T-helper 2 cell treated with Interferon-gamma antibody and Interleukin-4, amounts not matched to agents 5 μg/mL and 100 μg/mL, for 36 hours (primary cell): ENCODE measurements at regions not wholly inside any gene's neighbourhood (a gene's known extent, or its start where the extent isn't known, plus 50 kb on each side); places are given as distances from the start of the nearest gene placed in this dataset.

ENCODE experiments used
- DNase-seq: peaks from one replicate; pipeline ENCODE4 v3.0.0; 2021; ENCODE audit warnings: low spot score
- H3K27ac Mint-ChIP-seq: one replicate; pipeline ENCODE4 v1.8.0; 2021; ENCODE audit warnings: mild to moderate bottlenecking, mixed read lengths
- H3K27me3 Mint-ChIP-seq: one replicate; pipeline ENCODE4 v1.8.0; 2021; ENCODE audit warnings: low read depth, mixed read lengths
- H3K36me3 Mint-ChIP-seq: one replicate; pipeline ENCODE4 v1.8.0; 2021; ENCODE audit warnings: low read depth, mixed read lengths
- H3K4me1 Mint-ChIP-seq: one replicate; pipeline ENCODE4 v1.8.0; 2021; ENCODE audit warnings: low read depth, mixed read lengths
- H3K4me3 Mint-ChIP-seq: one replicate; pipeline ENCODE4 v1.8.0; 2022; ENCODE audit warnings: mild to moderate bottlenecking, moderate library complexity, mixed read lengths
- H3K9me3 Mint-ChIP-seq: one replicate; pipeline ENCODE4 v1.8.0; 2021; ENCODE audit warnings: mixed read lengths

DNA sequence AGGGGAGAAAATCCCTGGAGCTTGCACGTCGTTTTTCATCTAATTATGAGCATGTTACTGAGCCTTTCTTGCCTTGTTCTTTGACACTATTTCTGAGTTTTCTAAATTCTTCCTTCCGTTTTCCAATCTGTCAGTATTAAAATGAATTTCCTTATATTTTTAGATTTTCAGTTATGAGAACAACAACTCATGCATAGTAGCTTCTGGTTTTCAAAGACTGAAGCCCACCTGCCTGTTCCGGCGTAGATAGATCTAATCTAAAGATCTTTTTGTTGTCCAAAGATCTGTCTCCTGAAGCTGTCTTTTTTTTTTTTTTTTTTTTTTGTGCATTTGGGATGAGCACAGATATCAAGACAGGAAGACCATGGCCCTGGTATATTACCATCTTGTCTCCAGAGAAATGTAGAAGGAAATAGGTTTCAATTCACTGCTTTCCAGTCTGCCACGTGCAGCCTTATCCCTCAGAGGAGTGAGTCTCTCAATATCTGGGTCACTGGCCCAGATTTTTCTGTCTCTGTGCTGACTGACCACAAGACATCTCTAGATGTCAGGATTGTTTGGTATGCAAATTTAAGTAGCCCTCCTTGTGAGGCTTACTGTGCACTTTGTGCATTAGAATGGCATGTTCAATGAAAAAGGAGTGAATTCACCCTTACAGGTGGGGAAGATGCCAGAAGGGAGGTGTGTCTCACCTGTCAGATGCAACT lies 222.3 kb upstream of the TMC3 start:
- no peak overlapping the region for H3K4me3 Mint-ChIP-seq
- H3K27ac Mint-ChIP-seq, result no peak overlapping the region
- DNase-seq, result no peak
- H3K9me3 Mint-ChIP-seq, result peaks cover 13% of the 10 kb centered on the region
- H3K36me3 Mint-ChIP-seq, result no peaks in the 10 kb centered on the region
- no peaks in the 10 kb centered on the region for H3K4me1 Mint-ChIP-seq
- no peaks in the 10 kb centered on the region for H3K27me3 Mint-ChIP-seq

DNA sequence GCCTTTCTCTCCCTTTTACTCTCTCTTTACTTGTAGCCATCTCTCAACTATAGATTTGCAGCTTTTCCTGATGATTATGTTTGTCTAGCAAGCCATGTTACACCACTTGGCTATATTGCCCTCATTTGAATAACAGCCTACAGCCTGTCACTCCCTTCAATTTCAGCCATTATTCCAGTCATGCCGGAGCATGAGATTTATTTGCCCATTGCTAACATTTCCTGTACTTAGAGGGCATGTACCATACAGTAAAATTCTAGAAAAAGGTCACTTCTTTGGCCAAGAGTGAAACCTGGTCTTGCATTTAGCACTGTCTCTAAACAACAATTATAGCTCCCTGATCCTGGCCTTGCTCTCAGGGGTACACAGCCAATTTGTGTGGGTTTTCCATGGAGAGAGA lies 221.7 kb upstream of the TMC3 start:
- Mint-ChIP-seq H3K27ac (no peak overlapping the region), H3K27me3 (no peaks in the 10 kb centered on the region), H3K4me3 (no peak overlapping the region), H3K36me3 (no peaks in the 10 kb centered on the region), H3K9me3 (peaks cover 11% of the 10 kb centered on the region), H3K4me1 (no peaks in the 10 kb centered on the region)
- no peak for DNase-seq

DNA sequence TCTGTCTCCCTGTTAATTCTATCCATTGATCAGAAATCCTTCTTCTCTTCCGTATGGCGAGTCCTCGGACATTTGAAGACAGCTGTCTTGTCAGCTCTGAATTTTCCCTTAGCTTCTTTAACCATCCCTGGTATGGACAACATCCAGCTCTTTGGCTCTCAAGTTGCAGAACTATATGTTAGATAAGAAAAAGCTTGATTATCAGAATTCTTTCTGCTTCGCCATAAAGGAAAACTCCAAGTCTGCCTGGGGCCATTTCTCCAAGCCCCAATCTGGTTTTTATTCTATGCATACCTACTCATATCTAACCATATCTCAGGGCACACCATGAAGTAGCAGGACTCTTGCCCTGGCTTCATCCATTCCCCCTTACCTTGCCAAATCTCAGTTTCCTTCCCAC lies 215.7 kb upstream of the TMC3 start:
- Mint-ChIP-seq H3K4me1 (no peaks in the 10 kb centered on the region), H3K27me3 (no peaks in the 10 kb centered on the region), H3K36me3 (no peaks in the 10 kb centered on the region), H3K4me3 (no peak overlapping the region), H3K9me3 (no peaks in the 10 kb centered on the region), H3K27ac (no peak overlapping the region)
- no peak for DNase-seq

DNA sequence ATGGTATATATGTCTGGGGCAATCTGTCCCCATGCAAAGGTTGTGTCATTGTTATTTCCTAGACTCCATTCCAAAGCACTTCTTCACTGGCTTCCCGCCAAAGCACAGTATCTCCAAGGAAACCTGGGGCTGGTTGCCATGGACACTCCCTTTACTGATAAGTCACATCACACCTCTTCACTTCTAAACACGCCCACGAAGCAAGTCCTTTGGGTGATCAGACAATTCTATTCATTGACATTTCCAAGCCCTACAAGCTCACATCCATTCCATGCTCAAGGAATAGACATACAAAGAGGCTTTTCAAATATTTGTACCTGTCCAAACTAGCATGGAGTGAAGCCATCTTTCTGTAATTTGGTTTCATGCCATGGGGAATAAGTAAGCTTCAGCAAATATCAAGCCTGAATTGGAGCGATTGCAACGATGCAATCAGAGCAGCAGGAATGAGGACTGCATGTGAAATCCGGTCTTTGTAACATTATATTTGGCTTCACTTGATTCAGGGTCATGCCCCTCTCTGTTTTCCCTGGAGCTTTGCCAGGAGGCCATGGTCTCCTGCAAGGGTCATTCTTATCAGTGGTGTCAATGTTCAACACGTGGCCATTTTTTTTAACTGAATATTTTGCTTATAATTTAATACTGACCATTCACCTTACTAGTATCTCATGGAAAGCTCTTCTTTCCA lies 201.6 kb upstream of the TMC3 start:
- no peak for DNase-seq
- Mint-ChIP-seq H3K27me3 (peaks cover 11% of the 10 kb centered on the region), H3K27ac (no peak overlapping the region), H3K36me3 (no peaks in the 10 kb centered on the region), H3K4me1 (peaks cover 4% of the 10 kb centered on the region), H3K4me3 (no peak overlapping the region), H3K9me3 (no peaks in the 10 kb centered on the region)

DNA sequence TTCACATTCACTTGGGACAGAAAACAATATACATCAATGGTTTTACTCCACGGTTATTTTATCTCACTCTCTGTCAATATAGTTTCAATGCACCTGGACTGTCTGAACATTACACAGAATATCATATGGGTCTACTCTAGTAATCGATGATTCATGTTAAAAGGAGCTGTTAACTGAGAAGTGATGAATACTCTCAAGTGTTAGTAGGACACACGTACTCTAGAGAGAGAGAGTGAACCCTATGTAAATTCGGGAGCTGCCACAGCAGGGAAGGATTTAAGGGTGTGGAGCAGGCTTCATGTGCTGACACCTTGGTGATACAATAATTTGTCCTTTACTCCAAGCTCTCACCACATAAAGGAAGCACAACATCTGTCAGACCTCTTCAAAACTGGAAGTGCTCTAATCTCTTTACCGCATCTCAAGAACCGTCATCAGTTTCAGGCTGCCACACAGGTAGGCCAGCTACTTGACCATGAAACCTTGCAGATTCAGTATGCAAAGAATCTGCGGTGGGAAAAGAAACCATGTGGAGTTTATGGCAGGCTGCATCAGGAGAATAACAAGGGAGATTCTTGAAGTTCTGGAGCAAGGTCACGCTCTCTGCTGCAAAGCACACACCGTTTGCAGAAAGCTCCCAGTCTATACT lies 199.2 kb upstream of the TMC3 start:
- Mint-ChIP-seq H3K4me3 (no peak overlapping the region), H3K4me1 (peaks cover 4% of the 10 kb centered on the region), H3K9me3 (no peaks in the 10 kb centered on the region), H3K36me3 (no peaks in the 10 kb centered on the region), H3K27ac (no peak overlapping the region), H3K27me3 (peaks cover 17% of the 10 kb centered on the region)
- DNase-seq, result no peak

DNA sequence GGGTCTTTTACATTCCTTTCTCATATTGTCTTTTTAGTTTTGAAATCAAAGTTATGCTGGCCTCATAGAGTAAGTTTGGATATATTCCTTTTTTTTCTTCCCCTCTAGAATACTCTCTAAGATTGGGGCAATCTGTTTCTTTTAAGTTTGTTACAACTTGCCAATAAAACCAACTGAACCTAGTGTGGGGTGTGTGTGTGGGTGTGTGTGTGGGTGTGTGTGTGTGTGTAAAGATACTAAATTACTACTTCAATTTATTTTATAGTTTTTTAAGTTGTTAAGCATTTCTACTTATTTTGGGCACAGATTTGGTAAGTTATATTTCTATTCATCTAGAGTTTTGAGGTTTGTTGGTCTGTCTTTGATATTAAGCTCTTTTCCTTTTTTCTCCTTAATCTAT lies 198.2 kb upstream of the TMC3 start:
- H3K27me3 Mint-ChIP-seq, result peaks cover 22% of the 10 kb centered on the region
- H3K27ac Mint-ChIP-seq, result no peak overlapping the region
- H3K36me3 Mint-ChIP-seq, result no peaks in the 10 kb centered on the region
- H3K9me3 Mint-ChIP-seq, result no peaks in the 10 kb centered on the region
- DNase-seq, result no peak
- H3K4me3 Mint-ChIP-seq, result no peak overlapping the region
- peaks cover 4% of the 10 kb centered on the region for H3K4me1 Mint-ChIP-seq

DNA sequence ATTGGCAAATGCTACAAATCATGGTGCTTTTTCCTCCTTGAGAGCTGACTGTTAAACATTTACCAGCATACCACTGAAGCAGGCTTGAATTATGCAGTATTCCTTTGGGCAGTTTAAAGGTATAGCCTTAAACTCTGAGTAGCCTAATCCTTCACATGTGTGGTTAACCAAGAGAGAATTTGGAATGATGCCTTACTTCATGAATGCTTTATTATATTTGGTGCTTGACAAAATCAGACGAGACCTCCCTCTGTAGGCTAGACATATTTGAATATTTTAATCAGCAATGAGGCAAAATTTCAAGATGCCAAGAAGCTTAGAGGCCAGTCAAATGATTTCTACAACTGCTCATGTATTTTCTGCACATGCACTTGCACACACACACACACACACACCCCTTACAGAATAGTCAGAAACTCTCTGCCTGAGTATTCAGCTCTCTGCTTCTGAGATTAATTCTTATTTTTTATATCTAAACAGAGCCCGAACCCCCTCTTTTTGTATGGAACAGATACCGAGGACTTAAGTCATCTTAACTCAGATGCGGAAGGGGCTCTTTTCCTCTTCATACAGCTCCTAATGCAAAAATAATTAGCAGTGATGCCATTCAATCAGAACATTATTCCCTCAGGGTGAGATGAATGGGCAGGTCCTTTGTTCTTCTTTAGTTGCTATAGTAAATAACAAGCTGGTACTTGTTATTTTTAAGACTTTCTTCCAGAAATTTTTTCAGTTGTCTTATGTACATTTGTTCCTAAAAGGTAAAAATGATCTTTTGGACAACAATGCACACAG lies 195.5 kb upstream of the TMC3 start:
- no peak for DNase-seq
- no peaks in the 10 kb centered on the region for H3K36me3 Mint-ChIP-seq
- peaks cover 27% of the 10 kb centered on the region for H3K27me3 Mint-ChIP-seq
- H3K9me3 Mint-ChIP-seq, result no peaks in the 10 kb centered on the region
- H3K4me1 Mint-ChIP-seq, result peaks cover 4% of the 10 kb centered on the region
- H3K4me3 Mint-ChIP-seq, result no peak overlapping the region
- H3K27ac Mint-ChIP-seq, result no peak overlapping the region

DNA sequence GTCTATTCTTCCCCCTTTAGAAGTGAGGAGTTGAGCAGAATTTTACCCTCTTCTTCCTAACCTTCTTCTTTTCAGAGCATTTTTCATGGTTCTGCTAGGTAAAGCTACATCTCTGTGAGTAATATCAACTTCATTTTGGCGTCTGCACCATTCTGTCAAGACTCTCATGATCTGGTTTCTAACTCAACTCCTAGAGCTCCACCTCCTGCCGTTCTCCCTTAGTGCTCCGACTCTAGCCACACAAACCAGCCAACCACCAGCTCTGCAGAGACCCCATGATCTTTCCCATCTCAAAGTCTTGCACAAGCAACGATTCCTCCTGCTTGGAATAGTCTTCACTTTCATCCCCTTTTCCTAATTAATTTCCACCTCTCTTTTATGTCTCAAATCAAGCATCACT lies 193.9 kb upstream of the TMC3 start:
- no peaks in the 10 kb centered on the region for H3K4me1 Mint-ChIP-seq
- H3K27ac Mint-ChIP-seq, result no peak overlapping the region
- no peak for DNase-seq
- no peak overlapping the region for H3K4me3 Mint-ChIP-seq
- H3K36me3 Mint-ChIP-seq, result no peaks in the 10 kb centered on the region
- H3K27me3 Mint-ChIP-seq, result peaks cover 27% of the 10 kb centered on the region
- no peaks in the 10 kb centered on the region for H3K9me3 Mint-ChIP-seq

DNA sequence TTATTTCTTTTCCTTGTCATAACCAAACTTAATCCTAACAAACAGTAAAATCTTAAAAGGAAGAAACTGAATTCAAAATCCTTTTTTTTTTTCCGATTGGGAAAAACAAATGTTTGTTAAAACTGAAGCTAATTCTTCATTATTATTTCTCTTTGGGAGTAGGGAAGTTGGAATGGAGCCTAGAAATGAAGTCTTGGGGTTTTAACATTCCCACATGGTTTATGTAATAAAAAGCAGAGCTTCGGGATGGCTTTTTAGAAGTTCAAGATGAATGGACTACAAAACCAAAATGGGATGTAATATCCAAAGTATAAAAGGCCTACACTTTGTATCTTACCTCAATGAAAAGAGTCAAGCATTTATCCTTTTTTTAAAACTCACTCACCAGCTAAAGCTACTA lies 189.0 kb upstream of the TMC3 start:
- Mint-ChIP-seq H3K9me3 (no peaks in the 10 kb centered on the region), H3K4me3 (no peak overlapping the region), H3K36me3 (no peaks in the 10 kb centered on the region), H3K27ac (no peak overlapping the region), H3K4me1 (no peaks in the 10 kb centered on the region), H3K27me3 (peaks cover 9% of the 10 kb centered on the region)
- no peak for DNase-seq

DNA sequence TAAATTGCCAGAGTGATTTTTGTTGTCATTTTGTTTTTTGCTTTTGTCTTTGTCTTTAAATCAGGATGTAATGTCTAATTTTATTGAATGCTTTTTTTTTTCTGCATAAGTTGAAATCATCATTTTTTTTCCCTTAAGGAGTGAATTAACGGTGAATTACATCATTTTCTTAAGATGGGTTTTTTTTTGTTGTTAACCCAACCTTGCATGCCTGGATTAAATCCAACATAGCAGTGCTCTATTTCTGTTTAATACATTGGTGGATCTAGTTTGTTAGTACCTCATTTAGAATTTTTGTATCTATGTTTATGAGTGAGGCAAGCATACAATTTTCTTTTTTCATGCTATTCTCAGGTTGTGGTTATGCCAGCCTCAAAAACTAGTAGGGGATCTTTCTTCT lies 186.4 kb upstream of the TMC3 start:
- Mint-ChIP-seq H3K9me3 (no peaks in the 10 kb centered on the region), H3K4me3 (no peak overlapping the region), H3K36me3 (no peaks in the 10 kb centered on the region), H3K27ac (no peak overlapping the region), H3K4me1 (no peaks in the 10 kb centered on the region), H3K27me3 (peaks cover 5% of the 10 kb centered on the region)
- DNase-seq, result no peak

DNA sequence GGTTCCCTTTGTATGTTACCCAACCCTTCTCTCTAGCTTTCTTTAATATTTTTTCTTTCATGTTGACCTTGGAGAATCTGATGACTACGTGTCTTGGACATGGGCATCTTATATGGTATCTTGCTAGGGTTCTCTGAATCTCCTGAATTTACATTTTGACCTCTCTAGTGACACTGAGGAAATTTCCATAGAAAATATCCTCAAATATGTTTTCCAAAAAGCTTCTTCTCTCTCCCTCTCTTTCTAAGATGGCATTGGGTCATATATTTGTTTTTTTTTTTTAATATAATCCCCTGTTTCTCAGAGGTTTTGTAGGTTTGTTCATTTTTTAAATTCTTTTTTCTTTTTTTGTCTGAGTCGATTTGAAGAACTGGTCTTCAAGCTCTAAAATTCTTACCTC lies 184.0 kb upstream of the TMC3 start:
- H3K36me3 Mint-ChIP-seq, result no peaks in the 10 kb centered on the region
- no peaks in the 10 kb centered on the region for H3K9me3 Mint-ChIP-seq
- no peaks in the 10 kb centered on the region for H3K4me1 Mint-ChIP-seq
- no peak overlapping the region for H3K4me3 Mint-ChIP-seq
- no peak overlapping the region for H3K27ac Mint-ChIP-seq
- DNase-seq, result no peak
- H3K27me3 Mint-ChIP-seq, result peaks cover 7% of the 10 kb centered on the region

DNA sequence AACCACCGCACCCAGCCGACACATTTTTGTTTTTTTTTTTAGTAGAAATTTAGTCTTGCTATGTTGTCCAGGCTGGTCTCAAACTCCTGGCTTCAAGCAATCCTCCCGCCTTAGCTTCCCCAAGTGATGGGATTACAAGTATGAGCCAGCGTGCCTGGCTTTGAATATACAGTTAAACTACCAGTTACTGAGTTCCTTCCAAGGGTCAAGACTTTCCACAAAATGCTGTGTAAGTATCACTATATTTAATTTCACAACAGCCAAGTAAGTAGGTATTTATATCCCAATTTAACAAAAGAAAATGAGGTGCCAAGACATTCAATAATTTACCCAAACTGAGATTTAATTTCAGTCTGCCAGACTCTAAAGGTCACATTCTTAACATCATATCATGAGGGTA lies 181.3 kb upstream of the TMC3 start:
- Mint-ChIP-seq H3K4me1 (no peaks in the 10 kb centered on the region), H3K9me3 (no peaks in the 10 kb centered on the region), H3K36me3 (no peaks in the 10 kb centered on the region), H3K4me3 (no peak overlapping the region), H3K27ac (no peak overlapping the region), H3K27me3 (peaks cover 7% of the 10 kb centered on the region)
- no peak for DNase-seq

DNA sequence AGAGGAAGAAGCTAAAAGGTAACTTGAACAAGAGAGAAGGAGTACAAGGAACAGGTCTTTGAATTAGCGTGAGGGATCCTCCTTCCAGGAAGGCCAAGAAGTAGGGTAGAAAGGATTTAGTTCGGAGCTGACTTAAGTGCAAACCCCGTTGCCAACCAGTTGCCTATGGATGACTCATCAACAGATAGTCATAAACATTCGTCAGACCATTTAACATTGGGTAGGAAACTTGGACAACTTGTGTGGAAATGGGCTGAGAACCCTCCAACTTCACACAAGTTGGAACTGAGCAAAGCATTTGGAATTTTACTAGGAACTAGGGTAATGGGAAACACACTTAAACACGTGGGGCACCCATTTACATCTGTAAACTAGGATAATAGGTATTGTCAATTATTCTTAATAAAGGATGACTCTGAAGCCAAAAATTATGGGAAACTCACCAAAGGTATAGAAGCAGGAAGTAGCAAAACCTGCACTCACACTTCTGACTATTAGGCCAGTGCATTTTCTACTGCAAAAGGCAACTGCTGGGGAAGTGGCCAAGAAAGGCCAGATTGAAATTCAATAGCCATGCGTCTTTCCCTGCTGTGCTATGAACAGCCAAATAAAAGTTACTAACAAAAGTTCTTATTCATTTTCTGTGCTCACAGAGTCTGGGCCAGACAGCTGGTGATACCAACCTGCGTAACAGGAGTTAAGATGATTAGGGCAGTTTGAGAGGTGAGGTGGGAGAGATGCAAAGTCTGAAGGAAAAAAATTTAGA lies 174.5 kb upstream of the TMC3 start:
- Mint-ChIP-seq H3K27ac (no peak overlapping the region), H3K36me3 (no peaks in the 10 kb centered on the region), H3K27me3 (peaks cover 2% of the 10 kb centered on the region), H3K4me1 (no peaks in the 10 kb centered on the region), H3K4me3 (no peak overlapping the region), H3K9me3 (no peaks in the 10 kb centered on the region)
- no peak for DNase-seq
